ENCODE measurements at regions not wholly inside any gene's neighbourhood (a gene's known extent, or its start where the extent isn't known, plus 50 kb on each side); places are given as distances from the start of the nearest gene placed in this dataset.

GRCh38 chr14:53605562-53605961, 351.1 kb downstream of the BMP4 start:
- no peak for TF ChIP-seq CTCF (conservative IDR thresholded peaks at IDR 0.05 in 1 of 2, IDR thresholded peaks at IDR 0.05 in 1 of 2; ENCODE audit: low read depth in 1 of 2, low read length in 2 of 2)
- TF ChIP-seq EZH2 (IDR thresholded peaks at IDR 0.05; ENCODE audit: low read length, missing control alignments) = no peak

Measured in fibroblast of lung (primary cell).